Hepatocyte (in vitro differentiated cells): ENCODE measurements at regions not wholly inside any gene's neighbourhood (a gene's known extent, or its start where the extent isn't known, plus 50 kb on each side); places are given as distances from the start of the nearest gene placed in this dataset.

Experiments
- DNase-seq: peaks from one replicate; pipeline ENCODE4 v3.0.0-alpha.2; 2016; ENCODE audit warnings: low spot score
- H2AFZ ChIP-seq: fragments of 200-600 bp; sonication (generic); 2 replicates; pipeline ENCODE4 v1.6.0; 2016; ENCODE audit warnings: antibody characterized with exemption, mild to moderate bottlenecking
- H3K27ac ChIP-seq: fragments of 200-600 bp; sonication (generic); 2 replicates; pipeline ENCODE4 v1.5.1; 2016; ENCODE audit warnings: mild to moderate bottlenecking
- H3K27me3 ChIP-seq: fragments of 200-600 bp; sonication (generic); 2 replicates; pipeline ENCODE4 v1.6.1; 2016
- H3K36me3 ChIP-seq: fragments of 200-600 bp; sonication (generic); replicated peaks from 2 replicates; pipeline ENCODE4 v1.5.1; 2016; ENCODE audit warnings: low read depth; ENCODE audit not compliant: insufficient read depth
- H3K4me1 ChIP-seq: fragments of 200-600 bp; sonication (generic); 2 replicates; pipeline ENCODE4 v1.5.1; 2016; ENCODE audit warnings: mild to moderate bottlenecking, moderate library complexity; ENCODE audit not compliant: insufficient read depth
- H3K4me2 ChIP-seq: fragments of 200-600 bp; sonication (generic); 2 replicates; pipeline ENCODE4 v1.6.0; 2016
- H3K4me3 ChIP-seq: fragments of 200-600 bp; sonication (generic); 2 replicates; pipeline ENCODE4 v1.5.1; 2016; ENCODE audit warnings: mild to moderate bottlenecking
- H3K79me2 ChIP-seq: fragments of 200-600 bp; sonication (generic); 2 replicates; pipeline ENCODE4 v1.6.0; 2017; ENCODE audit warnings: mild to moderate bottlenecking
- H3K9me2 ChIP-seq: fragments of 200-600 bp; sonication (generic); replicated peaks from 2 replicates; pipeline ENCODE4 v1.6.0; 2017; ENCODE audit warnings: mild to moderate bottlenecking; ENCODE audit not compliant: insufficient read depth
- H3K9me3 ChIP-seq: fragments of 200-600 bp; sonication (generic); 2 replicates; pipeline ENCODE4 v1.5.1; 2016; ENCODE audit warnings: low read depth, mild to moderate bottlenecking
- H4K20me1 ChIP-seq: fragments of 200-600 bp; sonication (generic); 2 replicates; pipeline ENCODE4 v1.6.0; 2016; ENCODE audit warnings: mild to moderate bottlenecking; ENCODE audit not compliant: insufficient read depth, poor library complexity, severe bottlenecking
- CTCF ChIP-seq: fragments of 200-600 bp; sonication (generic); IDR thresholded peaks from 2 replicates; pipeline ENCODE4 v1.5.1; 2016; ENCODE audit warnings: antibody characterized with exemption, mild to moderate bottlenecking; ENCODE audit not compliant: poor library complexity
- EZH2 ChIP-seq: fragments of 200-600 bp; sonication (generic); IDR thresholded peaks from 2 replicates; pipeline ENCODE4 v1.6.1; 2016; ENCODE audit warnings: antibody characterized with exemption, mild to moderate bottlenecking, borderline replicate concordance
- EZH2phosphoT487 ChIP-seq: fragments of 200-600 bp; sonication (generic); IDR thresholded peaks from one replicate; pipeline ENCODE4 v1.6.1; 2018; ENCODE audit warnings: antibody characterized with exemption, mild to moderate bottlenecking, low read depth, moderate library complexity; ENCODE audit not compliant: unreplicated experiment, severe bottlenecking
- WGBS: methylation state at CpG from one replicate; pipeline ENCODE4 v1.1.6; 2016; ENCODE audit warnings: low lambda C conversion rate; ENCODE audit errors: missing lambda C conversion rate; 5-methylcytosine and 5-hydroxymethylcytosine counted together

GRCh38 chr3:188053710-188054380 lies 100.1 kb upstream of the LPP start:
- no peaks in the 10 kb centered on the region for H3K9me3 ChIP-seq
- H3K4me1 ChIP-seq: peaks cover 15% of the 10 kb centered on the region
- DNase-seq: no peak
- no peaks in the 10 kb centered on the region for H3K27me3 ChIP-seq
- H4K20me1 ChIP-seq: no peaks in the 10 kb centered on the region
- H3K9me2 ChIP-seq: no peaks in the 10 kb centered on the region
- WGBS: 89% methylated on average over 10 of the region's 10 CpGs
- H3K4me3 ChIP-seq: no peak overlapping the region
- TF ChIP-seq EZH2 (no peak), CTCF (no peak), EZH2phosphoT487 (no peak)
- no peaks in the 10 kb centered on the region for H3K36me3 ChIP-seq
- H3K79me2 ChIP-seq: no peaks in the 10 kb centered on the region
- H2AFZ ChIP-seq: no peak overlapping the region
- H3K4me2 ChIP-seq: no peak overlapping the region
- H3K27ac ChIP-seq: peak overlapping the region; percentile 54

GRCh38 chr3:188054541-188054940 lies 99.4 kb upstream of the LPP start:
- TF ChIP-seq EZH2 (no peak), CTCF (no peak), EZH2phosphoT487 (no peak)
- Histone ChIP-seq H3K9me3 (no peaks in the 10 kb centered on the region), H3K27ac (no peak overlapping the region)

GRCh38 chr3:188055388-188055787 lies 98.6 kb upstream of the LPP start:
- Histone ChIP-seq H3K9me2 (no peaks in the 10 kb centered on the region), H3K9me3 (no peaks in the 10 kb centered on the region), H3K4me3 (no peak overlapping the region), H4K20me1 (no peaks in the 10 kb centered on the region), H3K4me2 (no peak overlapping the region), H3K27ac (no peak overlapping the region), H3K27me3 (no peaks in the 10 kb centered on the region), H2AFZ (no peak overlapping the region), H3K36me3 (no peaks in the 10 kb centered on the region), H3K79me2 (no peaks in the 10 kb centered on the region), H3K4me1 (peaks cover 15% of the 10 kb centered on the region)
- no peak for DNase-seq
- WGBS: 78% methylated on average over 6 of the region's 6 CpGs
- no peak for TF ChIP-seq EZH2phosphoT487
- no peak for TF ChIP-seq CTCF
- no peak for TF ChIP-seq EZH2

More at GRCh38 chr3:188054541-188054940, 99.4 kb upstream of the LPP start:
- no peak overlapping the region for H2AFZ ChIP-seq
- H3K79me2 ChIP-seq: no peaks in the 10 kb centered on the region
- no peaks in the 10 kb centered on the region for H3K36me3 ChIP-seq
- no peak overlapping the region for H3K4me2 ChIP-seq
- H3K9me2 ChIP-seq: no peaks in the 10 kb centered on the region
- DNase-seq: no peak
- no peak overlapping the region for H3K4me3 ChIP-seq
- WGBS: 88% methylated on average over 4 of the region's 4 CpGs
- no peaks in the 10 kb centered on the region for H4K20me1 ChIP-seq
- H3K4me1 ChIP-seq: peaks cover 15% of the 10 kb centered on the region
- no peaks in the 10 kb centered on the region for H3K27me3 ChIP-seq
